K562 (cell line): ENCODE measurements at regions not wholly inside any gene's neighbourhood (a gene's known extent, or its start where the extent isn't known, plus 50 kb on each side); places are given as distances from the start of the nearest gene placed in this dataset.
"Not testable (repeated sequence)": the region's sequence is repeated elsewhere in the genome, so short reads cannot be mapped to it uniquely, and the experiment has no call there.

Experiments used
- ATAC-seq: fragments of 200-7000 bp; cut with Tn5 transposase; 3 replicates; pipeline ENCODE4 v1.9.1; 2020; ENCODE audit warnings: moderate library complexity
- BruUV-seq: library from RNA; stranded (reverse); fragments of 400-500 nt; replicated peaks from 2 replicates; lab custom pipeline; 2021; lab: Mats Ljungman, UMichigan
- CTCF ChIA-PET: fragments of 300-600 bp; formaldehyde crosslinking; extraction: SDS; loops from one replicate; lab custom pipeline; 2021; ENCODE audit warnings: low intra/inter-chr PET ratio; lab: Yijun Ruan, JAX
- POLR2A ChIA-PET: fragments of 300-600, 350-650 bp; sonication (Branson Sonifier 250); formaldehyde crosslinking; extraction: SDS; loops from one replicate; lab custom pipeline; 2021; ENCODE audit warnings: antibody characterized with exemption, inconsistent platforms; lab: Yijun Ruan, JAX
- DNase-seq, 4 experiments: peaks; one replicate each; pipeline versions ENCODE4 v3.0.0 to v3.0.0-alpha.2; 2011 to 2018; ENCODE audit warnings: low spot score in 3 of 4, mixed read lengths in 3 of 4; ENCODE audit errors: extremely low read depth in 1 of 4
- FAIRE-seq: peaks from 2 replicates; lab custom pipeline; 2011; peaks lifted over from hg19 to GRCh38; lab: Jason Lieb, UNC
- H2AFZ ChIP-seq: 2 replicates; pipeline ENCODE4 v1.6.0; 2011; ENCODE audit warnings: low read depth, low read length, control low read depth, inconsistent platforms
- H3K27ac ChIP-seq: fragments of 200-600 bp; 3 replicates; pipeline ENCODE4 v1.8.0; 2011; ENCODE audit warnings: low read depth, mild to moderate bottlenecking, control low read depth, inconsistent platforms, low read length, moderate library complexity, mixed read lengths; ENCODE audit errors: extremely low read depth
- H3K27me3 ChIP-seq, 2 experiments: fragments of 300-600 bp in 1 of 2; 2 replicates in 1 of 2; 3 replicates in 1 of 2; pipeline versions ENCODE4 v1.6.0 to v1.8.0; 2011; ENCODE audit warnings: inconsistent platforms in 2 of 2, low read length in 2 of 2, mild to moderate bottlenecking in 1 of 2, mixed read lengths in 1 of 2, moderate library complexity in 1 of 2; ENCODE audit not compliant: control insufficient read depth in 2 of 2, insufficient read depth in 2 of 2
- H3K36me3 ChIP-seq: fragments of 300-600 bp; 3 replicates; pipeline ENCODE4 v1.8.0; 2011; ENCODE audit warnings: mild to moderate bottlenecking, low read length, inconsistent platforms; ENCODE audit not compliant: control insufficient read depth, insufficient read depth
- H3K4me1 ChIP-seq, 2 experiments: fragments of 200-600 bp in 1 of 2; replicated peaks in 1 of 2; 2 replicates in 1 of 2; 3 replicates in 1 of 2; pipeline versions ENCODE4 v1.5.1 to v1.8.0; 2011; ENCODE audit warnings: inconsistent platforms in 2 of 2, low read length in 2 of 2, mild to moderate bottlenecking in 1 of 2, mixed read lengths in 1 of 2, moderate library complexity in 1 of 2; ENCODE audit not compliant: control insufficient read depth in 2 of 2, insufficient read depth in 2 of 2
- H3K4me2 ChIP-seq: 2 replicates; pipeline ENCODE4 v1.6.1; 2011; ENCODE audit warnings: low read length, control low read depth, inconsistent platforms, mixed read lengths; ENCODE audit not compliant: insufficient read depth
- H3K4me3 ChIP-seq: fragments of 200-600 bp; sonication (generic), shearing (Covaris generic); 2 replicates; pipeline ENCODE4 v1.5.1; 2016; ENCODE audit warnings: control low read depth, inconsistent platforms
- H3K79me2 ChIP-seq: fragments of 200-600 bp; 3 replicates; pipeline ENCODE4 v1.8.0; 2011; ENCODE audit warnings: low read length, inconsistent platforms; ENCODE audit not compliant: control insufficient read depth, insufficient read depth
- H3K9ac ChIP-seq, 2 experiments: 2 replicates each; pipeline versions ENCODE4 v1.6.0 to v1.6.1; 2011; ENCODE audit warnings: low read depth in 2 of 2, low read length in 2 of 2, control low read depth in 1 of 2, inconsistent platforms in 1 of 2, mild to moderate bottlenecking in 1 of 2, mixed read lengths in 1 of 2; ENCODE audit not compliant: insufficient read depth in 1 of 2
- H3K9me1 ChIP-seq: one replicate; pipeline ENCODE4 v1.6.0; 2011; ENCODE audit warnings: inconsistent platforms, mild to moderate bottlenecking, low read length, moderate library complexity; ENCODE audit not compliant: control insufficient read depth, insufficient read depth
- H3K9me3 ChIP-seq: replicated peaks from 2 replicates; pipeline ENCODE4 v1.5.1; 2011; ENCODE audit warnings: low read depth, low read length, inconsistent platforms; ENCODE audit not compliant: control insufficient read depth, insufficient read depth
- H4K20me1 ChIP-seq: replicated peaks from 2 replicates; pipeline ENCODE4 v1.6.1; 2011; ENCODE audit warnings: low read length, inconsistent platforms, mixed read lengths; ENCODE audit not compliant: control insufficient read depth, insufficient read depth
- HDAC2 ChIP-seq: fragments of 450-650 bp; IDR thresholded peaks from 2 replicates; pipeline ENCODE4 v1.6.1; 2016; ENCODE audit warnings: mild to moderate bottlenecking
- HMG20B ChIP-seq: fragments of 250-450 bp; sonication (Bioruptor Pico); IDR thresholded peaks from 2 replicates; pipeline ENCODE4 v1.5.0; 2021; ENCODE audit warnings: mild to moderate bottlenecking
- KAT8 ChIP-seq: fragments of 450-650 bp; IDR thresholded peaks from 2 replicates; pipeline ENCODE4 v1.6.1; 2016; ENCODE audit warnings: low read depth, mild to moderate bottlenecking
- MEF2A ChIP-seq: IDR thresholded peaks from 2 replicates; pipeline ENCODE4 v1.6.1; 2011; ENCODE audit warnings: low read depth, mild to moderate bottlenecking, low read length, moderate library complexity; ENCODE audit not compliant: control insufficient read depth
- MYBL2 ChIP-seq, 2 experiments: fragments of 450-650 bp in 1 of 2; sonication (generic) in 1 of 2; formaldehyde crosslinking in 1 of 2; IDR thresholded peaks; 2 replicates each; pipeline versions ENCODE4 v1.6.1 to v1.8.1; 2017 to 2022; ENCODE audit warnings: borderline replicate concordance in 1 of 2, inconsistent platforms in 1 of 2, low read depth in 1 of 2, mild to moderate bottlenecking in 1 of 2, missing genetic modification reagents in 1 of 2, moderate library complexity in 1 of 2
- NRF1 ChIP-seq, 2 experiments: fragments of 450-650 bp; IDR thresholded peaks in 1 of 2; conservative IDR thresholded peaks in 1 of 2; 2 replicates each; pipeline ENCODE4 v1.6.1; 2014; ENCODE audit warnings: mild to moderate bottlenecking in 2 of 2
- PHB ChIP-seq: fragments of 250-450 bp; sonication (Bioruptor Pico); IDR thresholded peaks from 2 replicates; pipeline ENCODE4 v1.5.0; 2021
- PHB2 ChIP-seq: fragments of 450-650 bp; IDR thresholded peaks from 2 replicates; pipeline ENCODE4 v1.6.1; 2017; ENCODE audit warnings: low read depth
- PML ChIP-seq: IDR thresholded peaks from 2 replicates; pipeline ENCODE4 v1.6.1; 2012; ENCODE audit warnings: low read length, inconsistent platforms
- SREBF1 ChIP-seq: fragments of 150-350 bp; IDR thresholded peaks from 2 replicates; pipeline ENCODE4 v1.6.1; 2014; ENCODE audit warnings: antibody characterized with exemption, low read depth, low read length, borderline replicate concordance
- TCF3 ChIP-seq: sonication (generic); formaldehyde crosslinking; IDR thresholded peaks from 2 replicates; pipeline ENCODE4 v1.4.0; 2020; ENCODE audit warnings: mild to moderate bottlenecking, missing genetic modification reagents
- ZFP36 ChIP-seq: fragments of 150-350 bp; IDR thresholded peaks from 2 replicates; pipeline ENCODE4 v1.6.1; 2018; ENCODE audit warnings: low read length, low read depth; ENCODE audit not compliant: partially characterized antibody
- whole genome bisulfite sequencing: fragments of 100-300 bp; shearing (Covaris generic); methylation state at CpG from one replicate; pipeline ENCODE4 v1.1.6; 2016; ENCODE audit warnings: low coverage, mixed read lengths; ENCODE audit not compliant: insufficient coverage; ENCODE audit errors: missing lambda C conversion rate; 5-methylcytosine and 5-hydroxymethylcytosine counted together
- in situ Hi-C: fragments of 300-500 bp; cut with MboI; formaldehyde crosslinking; loops from 4 replicates; pipeline ENCODE4 v1.15.0; 2018; ENCODE audit warnings: inconsistent platforms, mixed read lengths
- intact Hi-C: fragments of 100-400 bp; cut with micrococcal nuclease; formaldehyde crosslinking; loops from 2 replicates; pipeline ENCODE4 v1.14.2; 2022

DNA sequence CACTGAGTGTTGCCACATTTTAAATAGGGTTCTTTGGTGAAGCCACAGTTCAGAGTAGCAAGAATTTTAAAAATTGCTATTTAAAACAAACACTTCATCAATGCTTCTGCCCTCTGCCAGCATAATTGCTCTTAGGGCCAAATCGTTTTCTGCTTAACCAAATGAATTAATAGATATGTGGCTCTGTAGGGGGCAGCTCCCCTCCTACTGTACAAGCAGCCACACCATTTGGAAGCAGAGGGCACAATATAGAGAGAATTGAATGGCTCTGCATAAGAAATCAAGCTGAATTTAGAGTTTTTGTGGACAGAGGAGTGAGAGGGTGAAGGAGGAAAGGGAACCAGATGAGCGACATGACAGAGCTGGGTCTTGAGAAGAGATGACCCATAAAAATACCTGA is 103.8 kb upstream of the ELMO1 start:
- FAIRE-seq, H3K27ac ChIP-seq, in situ Hi-C loops, H3K4me1 ChIP-seq, BruUV-seq, ATAC-seq, CTCF ChIA-PET, H3K9me1 ChIP-seq, H3K79me2 ChIP-seq, H3K4me3 ChIP-seq, H3K9ac ChIP-seq, H3K4me2 ChIP-seq, H3K36me3 ChIP-seq, H4K20me1 ChIP-seq, DNase-seq, intact Hi-C loops, H3K9me3 ChIP-seq, POLR2A ChIA-PET, H2AFZ ChIP-seq: not testable (repeated sequence)
- WGBS: 0% methylated on average over 2 of the region's 2 CpGs
- peaks cover 2 to 12% of the 10 kb centered on the region in 2 experiments; a peak in 2 of 5 replicates for H3K27me3 ChIP-seq

DNA sequence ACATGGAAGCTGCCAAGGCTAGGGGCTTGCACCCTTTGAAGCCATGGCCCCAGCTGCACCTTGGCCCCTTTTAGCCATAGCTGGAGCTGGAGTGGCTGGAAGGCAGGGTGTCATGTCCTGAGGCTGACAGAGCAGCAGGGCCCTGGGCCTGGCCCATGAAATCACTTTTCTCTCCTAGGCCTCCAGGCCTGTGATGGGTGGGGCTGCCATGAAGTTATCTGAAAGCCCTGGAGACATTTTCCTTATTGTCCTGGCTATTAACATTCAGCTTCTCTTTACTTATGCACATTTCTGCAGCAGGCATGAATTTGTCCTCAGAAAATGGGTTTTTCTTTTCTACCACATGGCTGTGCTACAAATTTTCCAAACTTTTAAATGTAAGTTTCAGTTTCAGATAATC is 106.9 kb upstream of the ELMO1 start:
- ChIA-PET POLR2A (no interaction called here), CTCF (no interaction called here)
- Histone ChIP-seq H3K4me3 (no peak overlapping the region), H3K9me3 (no peaks in the 10 kb centered on the region), H3K27ac (no peak overlapping the region), H3K36me3 (no peaks in the 10 kb centered on the region), H3K4me1 (no peaks in the 10 kb centered on the region), H3K9me1 (no peaks in the 10 kb centered on the region), H3K4me2 (no peak overlapping the region), H2AFZ (no peak overlapping the region), H3K79me2 (no peaks in the 10 kb centered on the region), H3K27me3 (no peaks in the 10 kb centered on the region), H4K20me1 (no peaks in the 10 kb centered on the region), H3K9ac (no peak overlapping the region)
- DNase-seq: no peak
- in situ Hi-C loops (no loop called here), intact Hi-C loops (no loop called here)
- no peak for FAIRE-seq
- ATAC-seq: no peak
- no peak for TF ChIP-seq SREBF1
- TF ChIP-seq PHB2: no peak
- no peak for TF ChIP-seq TCF3
- no peak for TF ChIP-seq HDAC2
- no peak for TF ChIP-seq NRF1 (conservative IDR thresholded peaks at IDR 0.05 in 1 of 2, IDR thresholded peaks at IDR 0.05 in 1 of 2)
- no peak for TF ChIP-seq HMG20B
- no peak for TF ChIP-seq MYBL2 (IDR thresholded peaks at IDR 0.05; ENCODE audit: low read depth)
- no peak for TF ChIP-seq MYBL2 (CRISPR knock-in tag; IDR thresholded peaks at IDR 0.05; ENCODE audit: borderline replicate concordance)
- TF ChIP-seq MEF2A: no peak
- no peak for TF ChIP-seq ZFP36
- no peak for TF ChIP-seq KAT8
- TF ChIP-seq PML: no peak
- TF ChIP-seq PHB (CRISPR knock-in tag): no peak
- BruUV-seq: no TSS peak
